ENCODE measurements at regions not wholly inside any gene's neighbourhood (a gene's known extent, or its start where the extent isn't known, plus 50 kb on each side); places are given as distances from the start of the nearest gene placed in this dataset.

- DNase-seq (ENCODE audit: low read depth, low spot score), result no peak
- no peak overlapping the region for H3K4me3 ChIP-seq (ENCODE audit: low read length)
These were observed 341.1 kb downstream of the ARL6IP6 start for GRCh38 chr2:153059338-153060052.

DNA sequence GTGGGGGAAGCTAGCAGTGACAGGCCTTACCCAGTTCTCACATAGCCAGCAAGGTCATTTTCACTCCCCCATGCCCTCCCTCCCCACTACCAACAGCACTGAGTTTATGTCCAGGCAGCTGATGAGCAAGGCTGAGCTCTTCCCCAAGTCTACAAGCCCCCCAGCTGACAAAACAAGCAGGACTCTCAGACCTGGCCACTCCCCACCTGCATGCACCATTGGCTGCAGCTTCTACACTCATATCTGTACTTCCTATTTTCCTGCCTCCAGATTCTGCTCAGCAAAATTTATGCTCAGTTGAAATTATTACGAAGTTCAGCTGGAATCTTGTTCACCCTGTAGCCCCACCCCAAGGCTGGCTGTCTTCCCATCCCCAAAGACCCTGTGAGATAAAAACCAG is 339.3 kb downstream of the ARL6IP6 start:
- H3K4me3 ChIP-seq (ENCODE audit: low read length), result no peak overlapping the region
- DNase-seq (ENCODE audit: low read depth, low spot score), result no peak

DNA sequence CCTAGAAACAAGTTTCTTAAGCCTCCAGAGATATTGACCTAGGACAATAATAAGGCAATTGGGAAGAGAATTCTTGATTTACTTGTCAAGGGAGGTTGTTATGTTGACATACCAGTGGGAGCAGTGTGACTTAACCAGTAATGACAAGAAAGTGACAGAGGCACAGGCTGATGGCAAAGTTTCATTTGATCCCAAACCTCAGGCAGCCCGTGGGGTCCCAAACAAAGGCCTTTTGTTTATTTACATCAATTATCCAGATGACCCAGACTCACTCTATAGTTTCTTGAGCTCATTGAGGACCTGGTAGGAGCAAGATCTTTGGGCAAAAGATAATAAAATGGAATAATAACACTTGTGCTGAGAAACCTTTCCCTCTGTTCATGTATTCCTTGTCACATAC is 336.8 kb downstream of the ARL6IP6 start:
- no peak for DNase-seq (ENCODE audit: low read depth, low spot score)

GRCh38 chr2:153052807-153053559 is 334.6 kb downstream of the ARL6IP6 start:
- no peak for DNase-seq (ENCODE audit: low read depth, low spot score)
- H3K4me3 ChIP-seq (ENCODE audit: low read length), result no peak overlapping the region

More for the DNA sequence above, 336.8 kb downstream of the ARL6IP6 start:
- no peak overlapping the region for H3K4me3 ChIP-seq (ENCODE audit: low read length)

DNA sequence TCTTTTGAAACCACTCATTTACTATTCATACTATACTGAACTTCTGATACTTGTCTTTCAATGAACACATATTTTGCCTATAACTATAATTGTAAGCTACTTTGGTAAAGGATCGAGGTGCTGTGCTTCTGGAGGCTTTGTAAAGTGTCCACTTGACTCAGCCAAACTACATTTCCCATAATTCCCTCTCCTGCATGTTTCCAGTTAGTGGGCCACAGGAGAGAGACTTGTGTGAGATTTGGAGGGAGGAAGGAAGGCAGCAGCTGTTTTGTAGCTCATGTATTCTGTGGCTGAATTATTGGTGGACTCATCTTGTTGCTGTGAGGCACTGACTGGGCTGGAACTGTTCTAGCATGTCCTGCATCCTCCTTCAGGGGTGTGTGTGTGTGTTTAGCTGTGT is 328.8 kb downstream of the ARL6IP6 start:
- no peak overlapping the region for H3K4me3 ChIP-seq (ENCODE audit: low read length)
- DNase-seq (ENCODE audit: low read depth, low spot score), result no peak

GRCh38 chr2:153043385-153043784 is 325.0 kb downstream of the ARL6IP6 start:
- H3K4me3 ChIP-seq (ENCODE audit: low read length), result no peak overlapping the region
- no peak for DNase-seq (ENCODE audit: low read depth, low spot score)

DNA sequence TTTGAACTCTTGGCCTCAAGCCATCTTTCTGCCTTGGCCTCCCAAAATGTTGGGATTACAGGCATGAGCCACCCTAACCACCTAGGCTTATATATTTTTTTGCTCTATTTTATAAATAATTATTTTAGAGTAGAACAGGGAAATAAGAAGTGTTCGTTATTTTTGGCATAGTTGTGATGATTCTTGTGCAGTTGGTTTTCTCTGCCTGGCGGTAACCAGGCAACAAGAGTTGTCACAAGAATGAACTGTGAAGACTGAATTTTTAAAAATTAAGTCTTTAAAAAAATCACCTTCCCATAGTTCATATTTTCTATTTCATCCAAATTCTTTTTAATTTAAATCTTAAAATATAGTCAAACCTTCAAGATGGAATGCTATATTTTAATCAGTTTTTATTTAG is 310.2 kb downstream of the ARL6IP6 start:
- H3K4me3 ChIP-seq (ENCODE audit: low read length), result no peak overlapping the region
- DNase-seq (ENCODE audit: low read depth, low spot score), result no peak

DNA sequence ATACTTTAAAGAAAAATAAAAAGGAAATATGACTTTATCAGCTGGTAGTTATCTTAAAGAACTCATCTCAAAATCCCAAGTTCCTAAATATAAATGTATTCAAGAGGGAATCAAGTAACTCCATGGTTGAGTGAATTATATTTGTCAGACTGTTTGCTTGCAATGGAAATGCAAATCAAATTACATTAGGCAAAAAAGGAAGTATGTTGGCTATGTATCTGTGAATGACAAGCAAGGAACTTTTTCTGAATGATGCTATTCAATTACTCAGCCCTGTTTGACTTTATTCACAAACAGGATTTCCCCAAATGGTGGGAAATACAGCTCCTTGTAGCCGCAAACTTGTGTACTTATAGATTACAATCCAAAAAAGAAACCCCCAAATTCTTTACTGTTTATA is 309.1 kb downstream of the ARL6IP6 start:
- DNase-seq (ENCODE audit: low read depth, low spot score), result no peak
- no peak overlapping the region for H3K4me3 ChIP-seq (ENCODE audit: low read length)

- DNase-seq (ENCODE audit: low read depth, low spot score), result no peak
- no peak overlapping the region for H3K4me3 ChIP-seq (ENCODE audit: low read length)
These were observed 301.8 kb downstream of the ARL6IP6 start for GRCh38 chr2:153020201-153020600.

GRCh38 chr2:153005071-153005730 is 286.8 kb downstream of the ARL6IP6 start:
- H3K4me3 ChIP-seq (ENCODE audit: low read length), result no peak overlapping the region
- no peak for DNase-seq (ENCODE audit: low read depth, low spot score)

- no peak overlapping the region for H3K4me3 ChIP-seq (ENCODE audit: low read length)
- DNase-seq (ENCODE audit: low read depth, low spot score), result no peak
These were observed 286.2 kb downstream of the ARL6IP6 start for GRCh38 chr2:153004627-153005026.

GRCh38 chr2:152974146-152974545 is 255.7 kb downstream of the ARL6IP6 start:
- no peak overlapping the region for H3K4me3 ChIP-seq (ENCODE audit: low read length)
- no peak for DNase-seq (ENCODE audit: low read depth, low spot score)

DNA sequence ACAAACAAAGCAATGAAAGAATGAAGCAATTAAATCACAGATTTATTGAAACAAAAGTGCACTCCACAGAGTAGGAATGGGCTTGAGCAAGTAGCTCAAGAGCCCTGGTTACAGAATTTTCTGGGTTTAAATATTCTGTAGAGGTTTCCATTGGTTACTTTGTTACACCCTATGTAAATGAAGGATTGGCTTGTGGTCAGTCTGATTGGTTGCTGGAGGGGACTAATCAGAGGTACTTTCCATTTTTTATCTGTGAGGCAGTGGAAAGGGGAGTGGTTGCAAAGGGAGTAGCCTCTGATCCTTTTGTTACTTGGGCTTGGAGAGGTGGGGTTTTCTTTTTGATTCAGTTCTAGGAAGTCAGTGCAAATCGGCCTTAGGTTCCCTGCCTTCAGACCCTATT is 253.3 kb downstream of the ARL6IP6 start:
- no peak overlapping the region for H3K4me3 ChIP-seq (ENCODE audit: low read length)
- DNase-seq (ENCODE audit: low read depth, low spot score), result no peak

- DNase-seq (ENCODE audit: low read depth, low spot score), result no peak
- no peak overlapping the region for H3K4me3 ChIP-seq (ENCODE audit: low read length)
These were observed 244.0 kb downstream of the ARL6IP6 start for GRCh38 chr2:152962446-152962845.

DNA sequence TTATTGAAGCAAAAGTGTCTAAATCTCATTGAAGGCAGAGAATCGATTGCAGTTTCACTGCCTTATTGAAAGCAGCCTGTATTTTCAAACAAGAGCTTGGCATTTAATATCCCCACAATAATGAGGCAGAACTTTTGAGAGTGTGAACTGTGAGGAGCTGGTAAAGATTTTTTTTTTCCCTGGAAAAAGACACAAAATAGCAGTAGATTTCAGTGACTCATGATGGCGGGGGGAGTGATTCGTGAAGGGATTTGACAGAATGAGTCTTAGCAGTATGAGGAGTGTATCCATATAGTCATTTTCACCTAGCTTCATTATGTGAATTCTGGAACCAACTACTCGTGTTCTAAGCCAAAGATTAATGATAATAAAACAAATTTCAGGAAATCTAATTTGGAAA is 242.9 kb downstream of the ARL6IP6 start:
- no peak overlapping the region for H3K4me3 ChIP-seq (ENCODE audit: low read length)
- no peak for DNase-seq (ENCODE audit: low read depth, low spot score)

DNA sequence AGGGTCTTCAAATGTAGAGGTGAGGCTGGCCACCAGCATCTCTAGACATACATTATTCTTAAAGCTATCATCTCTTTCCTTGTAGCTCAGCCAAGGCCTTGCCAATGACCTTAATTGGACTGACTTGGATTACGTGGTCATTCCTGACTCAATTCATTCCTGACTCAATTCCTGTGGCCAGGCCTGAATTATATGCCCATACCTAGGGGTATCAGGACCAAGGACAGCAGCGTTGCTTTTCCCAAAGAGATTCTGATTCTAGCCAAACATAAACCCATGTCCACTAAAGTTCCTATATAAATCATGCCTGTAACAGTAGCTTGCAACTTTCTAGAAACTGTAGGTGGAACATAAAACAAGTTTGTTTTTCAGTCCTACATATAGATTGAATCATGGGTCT is 231.7 kb downstream of the ARL6IP6 start:
- DNase-seq (ENCODE audit: low read depth, low spot score), result no peak
- H3K4me3 ChIP-seq (ENCODE audit: low read length), result no peak overlapping the region

GRCh38 chr2:152944099-152944498 is 225.7 kb downstream of the ARL6IP6 start:
- H3K4me3 ChIP-seq (ENCODE audit: low read length), result no peak overlapping the region
- DNase-seq (ENCODE audit: low read depth, low spot score), result no peak

DNA sequence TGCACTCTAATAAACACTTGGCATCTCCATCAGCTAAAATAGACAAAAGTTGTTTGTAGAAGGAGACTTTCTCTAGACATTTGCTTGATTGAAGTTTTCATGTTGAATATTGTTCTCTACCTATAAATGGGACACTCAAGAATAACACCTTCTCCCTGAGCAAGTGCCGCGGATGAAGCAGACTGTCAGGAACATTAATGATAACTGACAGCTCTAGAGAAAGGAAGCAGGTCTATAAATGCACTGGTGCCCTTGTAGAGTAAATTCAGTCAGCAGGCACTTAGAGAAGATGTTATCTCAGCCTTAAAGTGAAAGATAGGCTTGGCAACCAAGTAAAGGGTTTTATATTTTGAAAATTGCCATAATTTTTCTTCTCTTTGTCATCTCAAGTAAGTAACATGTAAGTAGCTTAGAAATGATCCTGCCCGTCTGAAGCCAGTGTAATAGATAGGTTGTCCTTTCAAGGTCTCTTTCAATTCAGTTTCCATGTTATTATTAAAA is 224.6 kb downstream of the ARL6IP6 start:
- no peak overlapping the region for H3K4me3 ChIP-seq (ENCODE audit: low read length)
- no peak for DNase-seq (ENCODE audit: low read depth, low spot score)

- H3K4me3 ChIP-seq (ENCODE audit: low read length), result no peak overlapping the region
- DNase-seq (ENCODE audit: low read depth, low spot score), result no peak
These were observed 212.1 kb downstream of the ARL6IP6 start for GRCh38 chr2:152930501-152930900.

DNA sequence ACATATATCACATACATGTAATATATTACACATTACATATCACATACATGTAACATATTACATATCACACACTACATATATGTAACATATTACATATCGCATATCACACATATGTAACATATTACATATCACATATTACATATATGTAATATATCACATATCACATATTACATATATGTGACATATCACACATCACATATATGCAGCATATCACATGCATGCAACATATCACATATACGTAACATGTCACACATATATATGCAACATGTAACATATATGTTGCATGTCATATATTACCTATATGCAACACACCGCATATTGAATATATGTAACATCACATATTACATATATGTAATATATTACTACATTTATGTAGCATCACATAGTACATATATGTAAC is 211.2 kb downstream of the ARL6IP6 start:
- no peak for DNase-seq (ENCODE audit: low read depth, low spot score)
- no peak overlapping the region for H3K4me3 ChIP-seq (ENCODE audit: low read length)

Data from Jurkat, Clone E6-1 (cell line).